OCI-LY1 (cell line): ENCODE measurements at regions not wholly inside any gene's neighbourhood (a gene's known extent, or its start where the extent isn't known, plus 50 kb on each side); places are given as distances from the start of the nearest gene placed in this dataset.

ENCODE experiments used
- H2AFZ ChIP-seq: fragments of 200-600 bp; sonication (generic), shearing (Covaris generic); 2 replicates; pipeline ENCODE4 v1.6.0; 2014; ENCODE audit warnings: antibody characterized with exemption, mild to moderate bottlenecking, low read length
- H3F3A ChIP-seq: fragments of 200-600 bp; sonication (generic), shearing (Covaris generic); 2 replicates; pipeline ENCODE4 v1.6.0; 2014; ENCODE audit warnings: mild to moderate bottlenecking, antibody characterized with exemption, low read length, moderate library complexity; ENCODE audit not compliant: insufficient read depth
- H3K27ac ChIP-seq: fragments of 200-600 bp; sonication (generic); 2 replicates; pipeline ENCODE4 v1.5.1; 2014; ENCODE audit warnings: low read length, mixed run types, mild to moderate bottlenecking, low read depth; ENCODE audit not compliant: poor library complexity, severe bottlenecking
- H3K27me3 ChIP-seq: fragments of 200-600 bp; sonication (generic); 2 replicates; pipeline ENCODE4 v1.6.0; 2014; ENCODE audit warnings: antibody characterized with exemption, mild to moderate bottlenecking, low read length, moderate library complexity; ENCODE audit not compliant: insufficient read depth
- H3K36me3 ChIP-seq: fragments of 200-600 bp; sonication (generic); 2 replicates; pipeline ENCODE4 v1.6.1; 2014; ENCODE audit warnings: mild to moderate bottlenecking, antibody characterized with exemption, low read length, moderate library complexity, mixed read lengths; ENCODE audit not compliant: insufficient read depth
- H3K4me1 ChIP-seq: fragments of 200-600 bp; sonication (generic); 2 replicates; pipeline ENCODE4 v1.5.1; 2014; ENCODE audit warnings: mild to moderate bottlenecking, low read length, moderate library complexity; ENCODE audit not compliant: insufficient read depth, severe bottlenecking
- H3K4me2 ChIP-seq: fragments of 200-600 bp; sonication (generic), shearing (Covaris generic); 2 replicates; pipeline ENCODE4 v1.6.1; 2014; ENCODE audit warnings: low read length
- H3K4me3 ChIP-seq: fragments of 200-600 bp; sonication (generic); 2 replicates; pipeline ENCODE4 v1.5.1; 2014; ENCODE audit warnings: low read length, low read depth, mild to moderate bottlenecking, mixed read lengths; ENCODE audit not compliant: poor library complexity, severe bottlenecking
- H3K79me2 ChIP-seq: fragments of 200-600 bp; shearing (Covaris generic); 2 replicates; pipeline ENCODE4 v1.6.1; 2016; ENCODE audit warnings: mixed run types, low read length, mixed read lengths; ENCODE audit not compliant: insufficient read depth
- H3K9ac ChIP-seq: fragments of 200-600 bp; sonication (generic), shearing (Covaris generic); 2 replicates; pipeline ENCODE4 v1.6.1; 2014; ENCODE audit warnings: mild to moderate bottlenecking, low read length, mixed read lengths
- H3K9me2 ChIP-seq: fragments of 200-600 bp; sonication (generic), shearing (Covaris generic); 2 replicates; pipeline ENCODE4 v1.6.1; 2014; ENCODE audit warnings: low read depth, mild to moderate bottlenecking, low read length, mixed read lengths
- H3K9me3 ChIP-seq: fragments of 200-600 bp; shearing (Covaris generic); 2 replicates; pipeline ENCODE4 v1.6.1; 2014; ENCODE audit warnings: low read length, mixed read lengths
- H4K20me1 ChIP-seq: fragments of 200-600 bp; sonication (generic), shearing (Covaris generic); 2 replicates; pipeline ENCODE4 v1.6.0; 2016; ENCODE audit warnings: mild to moderate bottlenecking, low read length; ENCODE audit not compliant: insufficient read depth
- EZH2 ChIP-seq: fragments of 200-600 bp; sonication (generic), shearing (Covaris generic); IDR thresholded peaks from 2 replicates; pipeline ENCODE4 v1.8.0; 2017; ENCODE audit warnings: borderline replicate concordance, mixed run types, mild to moderate bottlenecking, antibody characterized with exemption, low read length, moderate library complexity, mixed read lengths
- TF ChIP-seq, protein P1 (sequence below): fragments of 200-600 bp; sonication (generic), shearing (Covaris generic); IDR thresholded peaks from 2 replicates; pipeline ENCODE4 v1.5.1; 2017; ENCODE audit warnings: mild to moderate bottlenecking, antibody characterized with exemption, low read length, moderate library complexity, mixed read lengths

DNA sequence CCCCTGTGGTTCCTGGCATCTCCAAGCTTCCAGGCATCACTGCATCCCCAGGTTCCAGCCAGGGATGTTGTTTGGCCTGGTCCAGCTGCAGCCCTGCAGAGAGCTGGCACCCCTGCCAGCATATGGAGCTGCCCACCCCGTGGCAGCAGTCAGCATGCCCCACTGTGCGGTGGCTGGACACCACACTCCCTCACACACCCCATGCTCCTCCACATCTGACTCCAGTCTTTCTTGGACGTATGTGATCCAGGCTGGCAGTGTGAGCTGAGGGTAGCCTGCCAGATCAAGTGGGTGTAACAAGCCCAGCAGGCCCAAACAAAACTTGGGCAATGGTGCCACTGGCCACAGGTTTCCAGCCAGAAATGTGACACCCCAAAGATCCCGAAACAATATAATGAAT, 620.4 kb downstream of the RWDD3 start:
- Histone ChIP-seq H3K9me3 (no peaks in the 10 kb centered on the region), H2AFZ (no peak overlapping the region), H3K79me2 (no peaks in the 10 kb centered on the region), H3K27me3 (no peaks in the 10 kb centered on the region), H3K9ac (no peak overlapping the region), H3K4me2 (no peak overlapping the region), H3K36me3 (no peaks in the 10 kb centered on the region), H3F3A (no peaks in the 10 kb centered on the region), H3K27ac (no peak overlapping the region), H3K4me1 (no peaks in the 10 kb centered on the region), H3K9me2 (no peaks in the 10 kb centered on the region), H4K20me1 (no peaks in the 10 kb centered on the region), H3K4me3 (no peak overlapping the region)
- TF ChIP-seq, protein P1, sequence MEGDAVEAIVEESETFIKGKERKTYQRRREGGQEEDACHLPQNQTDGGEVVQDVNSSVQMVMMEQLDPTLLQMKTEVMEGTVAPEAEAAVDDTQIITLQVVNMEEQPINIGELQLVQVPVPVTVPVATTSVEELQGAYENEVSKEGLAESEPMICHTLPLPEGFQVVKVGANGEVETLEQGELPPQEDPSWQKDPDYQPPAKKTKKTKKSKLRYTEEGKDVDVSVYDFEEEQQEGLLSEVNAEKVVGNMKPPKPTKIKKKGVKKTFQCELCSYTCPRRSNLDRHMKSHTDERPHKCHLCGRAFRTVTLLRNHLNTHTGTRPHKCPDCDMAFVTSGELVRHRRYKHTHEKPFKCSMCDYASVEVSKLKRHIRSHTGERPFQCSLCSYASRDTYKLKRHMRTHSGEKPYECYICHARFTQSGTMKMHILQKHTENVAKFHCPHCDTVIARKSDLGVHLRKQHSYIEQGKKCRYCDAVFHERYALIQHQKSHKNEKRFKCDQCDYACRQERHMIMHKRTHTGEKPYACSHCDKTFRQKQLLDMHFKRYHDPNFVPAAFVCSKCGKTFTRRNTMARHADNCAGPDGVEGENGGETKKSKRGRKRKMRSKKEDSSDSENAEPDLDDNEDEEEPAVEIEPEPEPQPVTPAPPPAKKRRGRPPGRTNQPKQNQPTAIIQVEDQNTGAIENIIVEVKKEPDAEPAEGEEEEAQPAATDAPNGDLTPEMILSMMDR, result no peak
- TF ChIP-seq EZH2, result no peak

DNA sequence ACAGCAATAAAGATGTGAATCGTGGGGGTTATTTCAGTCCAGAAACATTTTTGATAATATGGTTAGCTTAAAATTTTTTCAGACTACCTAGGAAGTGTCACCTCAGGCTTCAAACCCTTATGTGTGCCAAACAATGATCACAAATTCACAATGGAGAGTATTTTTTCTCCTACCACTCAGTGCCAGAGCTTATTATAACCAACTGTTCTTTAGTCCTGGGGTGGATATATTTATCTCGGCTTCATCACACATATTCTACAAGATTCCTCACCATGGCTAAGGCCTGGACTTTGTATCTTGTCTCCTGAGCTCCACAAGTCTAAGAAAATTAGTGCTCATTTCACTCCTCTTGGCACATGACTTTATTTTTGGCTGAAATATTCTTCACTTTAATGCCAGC, 629.1 kb downstream of the RWDD3 start:
- H3K4me1 ChIP-seq, result no peaks in the 10 kb centered on the region
- no peak overlapping the region for H2AFZ ChIP-seq
- no peaks in the 10 kb centered on the region for H3K36me3 ChIP-seq
- no peak overlapping the region for H3K4me2 ChIP-seq
- no peaks in the 10 kb centered on the region for H3K9me3 ChIP-seq
- no peak overlapping the region for H3K9ac ChIP-seq
- H3F3A ChIP-seq, result no peaks in the 10 kb centered on the region
- no peaks in the 10 kb centered on the region for H3K27me3 ChIP-seq
- no peaks in the 10 kb centered on the region for H3K79me2 ChIP-seq
- no peak overlapping the region for H3K27ac ChIP-seq
- no peaks in the 10 kb centered on the region for H3K9me2 ChIP-seq
- H4K20me1 ChIP-seq, result no peaks in the 10 kb centered on the region
- TF ChIP-seq, protein P1, result no peak
- TF ChIP-seq EZH2, result no peak
- H3K4me3 ChIP-seq, result no peak overlapping the region

DNA sequence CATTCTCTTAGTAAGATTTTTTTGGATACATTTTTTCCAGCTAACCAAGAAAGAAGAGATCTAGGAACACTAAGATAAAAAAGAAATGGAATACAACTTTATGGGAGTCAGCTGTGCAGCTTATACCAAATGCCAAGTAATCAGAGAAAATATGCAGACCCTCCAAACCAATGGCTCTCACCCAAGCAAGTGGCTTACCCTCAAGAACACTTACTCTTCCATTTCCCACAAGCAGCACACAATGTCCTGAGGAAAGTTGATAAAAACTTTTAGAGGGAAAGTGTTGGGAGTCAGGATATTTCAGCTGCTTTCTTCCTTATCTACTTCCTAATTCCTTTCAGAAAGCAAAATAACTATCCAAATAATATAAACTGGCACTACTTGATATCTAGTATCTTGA, 631.8 kb downstream of the RWDD3 start:
- Histone ChIP-seq H4K20me1 (no peaks in the 10 kb centered on the region), H3F3A (no peaks in the 10 kb centered on the region), H3K36me3 (no peaks in the 10 kb centered on the region), H3K4me1 (no peaks in the 10 kb centered on the region), H3K4me3 (no peak overlapping the region), H3K27ac (no peak overlapping the region), H3K9ac (no peak overlapping the region), H2AFZ (no peak overlapping the region), H3K9me3 (no peaks in the 10 kb centered on the region), H3K79me2 (no peaks in the 10 kb centered on the region), H3K4me2 (no peak overlapping the region), H3K27me3 (no peaks in the 10 kb centered on the region), H3K9me2 (no peaks in the 10 kb centered on the region)
- TF ChIP-seq, protein P1, result no peak
